Nephron (organoid): ENCODE measurements at regions not wholly inside any gene's neighbourhood (a gene's known extent, or its start where the extent isn't known, plus 50 kb on each side); places are given as distances from the start of the nearest gene placed in this dataset.

Source experiments
- H3K27ac Mint-ChIP-seq, 3 experiments: 2 replicates each; pipeline ENCODE4 v1.8.0; 2020; ENCODE audit warnings: mixed read lengths in 3 of 3, mild to moderate bottlenecking in 2 of 3, moderate library complexity in 1 of 3
- H3K27me3 Mint-ChIP-seq: 2 replicates; pipeline ENCODE4 v1.8.0; 2021; ENCODE audit warnings: low read depth, mild to moderate bottlenecking, moderate library complexity, mixed read lengths
- H3K36me3 Mint-ChIP-seq: 2 replicates; pipeline ENCODE4 v1.8.0; 2020; ENCODE audit warnings: low read depth, mixed read lengths
- H3K4me1 Mint-ChIP-seq: 2 replicates; pipeline ENCODE4 v1.8.0; 2020; ENCODE audit warnings: mixed read lengths
- H3K4me3 Mint-ChIP-seq, 3 experiments: 2 replicates each; pipeline ENCODE4 v1.8.0; 2020; ENCODE audit warnings: mild to moderate bottlenecking in 3 of 3, mixed read lengths in 3 of 3, moderate library complexity in 2 of 3
- H3K9me3 Mint-ChIP-seq: 2 replicates; pipeline ENCODE4 v1.8.0; 2020; ENCODE audit warnings: mixed read lengths
- TF ChIP-seq, protein P1 (sequence below), 3 experiments: fragments of 200-600 bp; sonication (generic); IDR thresholded peaks; one replicate each; pipeline ENCODE4 v1.5.0; 2021; ENCODE audit warnings: antibody characterized with exemption in 3 of 3; ENCODE audit not compliant: unreplicated experiment in 3 of 3

- H3K27me3 Mint-ChIP-seq: peaks cover 9% of the 10 kb centered on the region
- H3K4me3 Mint-ChIP-seq: no peak overlapping the region
- H3K36me3 Mint-ChIP-seq: peaks cover 4% of the 10 kb centered on the region
- TF ChIP-seq, protein P1, sequence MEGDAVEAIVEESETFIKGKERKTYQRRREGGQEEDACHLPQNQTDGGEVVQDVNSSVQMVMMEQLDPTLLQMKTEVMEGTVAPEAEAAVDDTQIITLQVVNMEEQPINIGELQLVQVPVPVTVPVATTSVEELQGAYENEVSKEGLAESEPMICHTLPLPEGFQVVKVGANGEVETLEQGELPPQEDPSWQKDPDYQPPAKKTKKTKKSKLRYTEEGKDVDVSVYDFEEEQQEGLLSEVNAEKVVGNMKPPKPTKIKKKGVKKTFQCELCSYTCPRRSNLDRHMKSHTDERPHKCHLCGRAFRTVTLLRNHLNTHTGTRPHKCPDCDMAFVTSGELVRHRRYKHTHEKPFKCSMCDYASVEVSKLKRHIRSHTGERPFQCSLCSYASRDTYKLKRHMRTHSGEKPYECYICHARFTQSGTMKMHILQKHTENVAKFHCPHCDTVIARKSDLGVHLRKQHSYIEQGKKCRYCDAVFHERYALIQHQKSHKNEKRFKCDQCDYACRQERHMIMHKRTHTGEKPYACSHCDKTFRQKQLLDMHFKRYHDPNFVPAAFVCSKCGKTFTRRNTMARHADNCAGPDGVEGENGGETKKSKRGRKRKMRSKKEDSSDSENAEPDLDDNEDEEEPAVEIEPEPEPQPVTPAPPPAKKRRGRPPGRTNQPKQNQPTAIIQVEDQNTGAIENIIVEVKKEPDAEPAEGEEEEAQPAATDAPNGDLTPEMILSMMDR (IDR thresholded peaks at IDR 0.05; ENCODE audit: unreplicated experiment in 3 of 3): no peak
- H3K27ac Mint-ChIP-seq: peak overlapping the region in 1 of 3 experiments; percentile 39
- peaks cover 10% of the 10 kb centered on the region for H3K4me1 Mint-ChIP-seq
- H3K9me3 Mint-ChIP-seq: peaks cover 24% of the 10 kb centered on the region
Observed at GRCh38 chr9:77099388-77099787, 77.9 kb upstream of the VPS13A start.

DNA sequence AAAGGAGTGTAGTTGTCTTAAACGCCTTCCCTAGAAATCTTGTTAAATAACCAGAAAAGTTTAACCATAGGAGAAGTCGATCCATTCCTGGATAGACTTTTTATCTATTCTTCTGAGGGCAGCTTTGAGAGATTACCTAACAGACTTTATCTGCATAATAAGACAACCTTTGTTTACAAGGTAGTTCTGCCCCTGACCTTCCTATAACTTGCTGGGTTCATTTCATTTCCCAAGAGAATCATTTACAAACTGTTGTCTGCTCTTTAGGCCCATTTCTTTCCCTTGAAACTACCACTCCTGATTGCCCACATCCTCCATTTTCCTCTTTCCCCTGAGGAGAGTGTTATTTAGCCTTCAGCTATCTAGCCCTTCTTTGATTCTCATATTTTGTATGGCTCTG is 65.9 kb upstream of the VPS13A start:
- Mint-ChIP-seq H3K36me3 (no peaks in the 10 kb centered on the region), H3K4me1 (no peaks in the 10 kb centered on the region), H3K27me3 (peaks cover 22% of the 10 kb centered on the region), H3K4me3 (no peak overlapping the region), H3K9me3 (peaks cover 6% of the 10 kb centered on the region), H3K27ac (no peak overlapping the region)
- TF ChIP-seq, protein P1 (IDR thresholded peaks at IDR 0.05; ENCODE audit: unreplicated experiment in 3 of 3): no peak

- no peak overlapping the region for H3K4me3 Mint-ChIP-seq
- no peaks in the 10 kb centered on the region for H3K4me1 Mint-ChIP-seq
- peaks cover 4% of the 10 kb centered on the region for H3K36me3 Mint-ChIP-seq
- no peaks in the 10 kb centered on the region for H3K9me3 Mint-ChIP-seq
- no peak overlapping the region for H3K27ac Mint-ChIP-seq
- peaks cover 4% of the 10 kb centered on the region for H3K27me3 Mint-ChIP-seq
- TF ChIP-seq, protein P1 (IDR thresholded peaks at IDR 0.05; ENCODE audit: unreplicated experiment in 3 of 3): no peak
Observed at GRCh38 chr9:77125665-77126064, 51.7 kb upstream of the VPS13A start.

- no peak overlapping the region for H3K4me3 Mint-ChIP-seq
- no peaks in the 10 kb centered on the region for H3K9me3 Mint-ChIP-seq
- H3K4me1 Mint-ChIP-seq: peaks cover 7% of the 10 kb centered on the region
- H3K27me3 Mint-ChIP-seq: no peaks in the 10 kb centered on the region
- no peak overlapping the region for H3K27ac Mint-ChIP-seq
- TF ChIP-seq, protein P1 (IDR thresholded peaks at IDR 0.05; ENCODE audit: unreplicated experiment in 3 of 3): no peak
- H3K36me3 Mint-ChIP-seq: peaks cover 4% of the 10 kb centered on the region
Observed at GRCh38 chr9:77127071-77127470, 50.3 kb upstream of the VPS13A start.
